ENCODE measurements at regions not wholly inside any gene's neighbourhood (a gene's known extent, or its start where the extent isn't known, plus 50 kb on each side); places are given as distances from the start of the nearest gene placed in this dataset.

DNA sequence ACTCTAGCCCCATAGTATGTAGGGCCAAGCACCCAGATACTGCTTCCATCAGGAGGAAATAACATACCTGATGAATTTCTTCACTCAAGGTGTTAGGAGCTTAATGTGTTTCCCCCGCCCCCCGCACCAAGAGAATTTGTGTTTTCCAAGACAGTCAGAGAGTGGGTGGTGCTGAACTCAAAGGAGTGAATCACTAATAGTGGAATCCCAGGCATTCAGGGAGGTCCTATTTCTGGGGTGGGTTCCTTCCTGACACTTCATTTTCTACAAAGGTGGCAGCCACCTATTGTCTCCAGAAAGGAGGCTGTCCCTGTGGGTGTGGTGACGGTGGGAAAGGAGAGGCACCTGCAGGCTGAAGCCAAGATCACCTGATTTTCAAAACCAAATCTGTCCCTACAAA, 50.8 kb upstream of the ELF5 start:
- H3K27ac Mint-ChIP-seq: no peak overlapping the region
- H3K36me3 Mint-ChIP-seq (ENCODE audit: low read depth): no peaks in the 10 kb centered on the region
- intact Hi-C loops (cut with micrococcal nuclease): no loop called here
- H3K4me1 Mint-ChIP-seq (ENCODE audit: low read depth): peaks cover 10% of the 10 kb centered on the region
- no peak overlapping the region for H3K4me3 Mint-ChIP-seq
- no peaks in the 10 kb centered on the region for H3K9me3 Mint-ChIP-seq
- H3K27me3 Mint-ChIP-seq: peaks cover 39% of the 10 kb centered on the region

DNA sequence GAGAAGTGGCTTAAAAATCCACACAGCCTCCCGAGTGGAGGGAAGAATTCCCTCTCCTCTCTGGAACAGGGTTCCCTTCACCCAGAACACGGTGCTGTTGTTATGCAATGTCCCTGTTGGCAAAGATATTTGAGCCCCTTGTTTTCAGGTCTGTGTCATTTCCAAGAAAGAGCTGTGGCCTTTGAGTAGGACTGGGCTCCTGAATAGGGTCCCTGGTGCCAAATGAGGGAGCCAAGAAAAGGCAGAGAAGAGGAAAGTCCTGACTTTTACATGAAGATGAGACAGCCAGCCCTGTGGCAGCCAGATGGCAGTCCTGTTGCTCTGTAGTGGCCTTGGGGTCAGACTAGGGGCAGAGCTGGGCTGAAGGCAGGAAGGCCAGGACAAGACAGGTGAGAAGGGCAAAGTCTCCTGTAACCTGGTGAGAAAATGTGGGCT, 51.2 kb upstream of the ELF5 start:
- Mint-ChIP-seq H3K36me3 (ENCODE audit: low read depth) (no peaks in the 10 kb centered on the region), H3K4me3 (no peak overlapping the region), H3K9me3 (no peaks in the 10 kb centered on the region), H3K27me3 (peaks cover 38% of the 10 kb centered on the region), H3K4me1 (ENCODE audit: low read depth) (peaks cover 10% of the 10 kb centered on the region), H3K27ac (no peak overlapping the region)
- intact Hi-C loops (cut with micrococcal nuclease): loop anchor here (5.0 kb wide), 1 partner anchor 327 kb away; no protein-coding TSS in a partner anchor

DNA sequence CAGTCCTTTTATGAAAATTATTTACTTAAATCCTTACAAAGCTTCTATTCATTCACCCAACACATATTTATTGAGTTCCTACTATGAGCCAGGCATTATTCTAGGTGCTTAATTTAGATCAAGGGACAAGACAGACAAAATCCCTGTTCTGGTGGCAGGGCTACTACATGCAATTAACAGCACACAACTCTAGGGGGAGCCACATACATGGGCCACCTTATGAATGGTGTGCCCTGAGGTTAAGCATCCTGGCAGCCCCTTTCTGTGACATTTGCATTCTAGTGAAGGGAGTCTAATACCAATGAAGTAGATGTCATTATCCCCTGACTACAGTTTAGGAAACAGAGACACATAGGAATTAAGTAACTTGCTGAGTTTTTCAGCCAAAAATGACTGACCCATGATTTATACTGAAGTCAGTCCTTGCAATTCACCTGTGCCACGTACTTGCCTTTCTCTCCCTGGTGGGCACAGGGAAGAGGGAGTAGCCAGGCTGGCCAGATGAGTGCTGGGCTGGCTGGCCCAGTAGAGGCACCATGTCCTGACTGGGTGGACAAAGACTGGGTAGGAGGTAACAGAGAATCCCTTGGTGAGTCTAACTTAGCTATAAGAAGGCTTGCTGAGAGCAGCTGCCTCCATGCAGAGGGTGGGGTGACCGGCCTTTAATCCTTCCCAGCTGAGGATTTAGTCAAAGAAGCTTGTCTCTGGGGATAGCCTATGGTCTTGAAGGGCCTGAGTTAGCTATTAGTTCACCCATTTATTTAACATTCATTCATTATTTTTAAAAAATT, 52.0 kb upstream of the ELF5 start:
- H3K36me3 Mint-ChIP-seq (ENCODE audit: low read depth): no peaks in the 10 kb centered on the region
- H3K27me3 Mint-ChIP-seq: peaks cover 44% of the 10 kb centered on the region
- peaks cover 14% of the 10 kb centered on the region for H3K4me1 Mint-ChIP-seq (ENCODE audit: low read depth)
- no peak overlapping the region for H3K4me3 Mint-ChIP-seq
- intact Hi-C loops (cut with micrococcal nuclease): loop anchor here (5.0 kb wide), 1 partner anchor 327 kb away; no protein-coding TSS in a partner anchor
- no peak overlapping the region for H3K27ac Mint-ChIP-seq
- H3K9me3 Mint-ChIP-seq: no peaks in the 10 kb centered on the region

DNA sequence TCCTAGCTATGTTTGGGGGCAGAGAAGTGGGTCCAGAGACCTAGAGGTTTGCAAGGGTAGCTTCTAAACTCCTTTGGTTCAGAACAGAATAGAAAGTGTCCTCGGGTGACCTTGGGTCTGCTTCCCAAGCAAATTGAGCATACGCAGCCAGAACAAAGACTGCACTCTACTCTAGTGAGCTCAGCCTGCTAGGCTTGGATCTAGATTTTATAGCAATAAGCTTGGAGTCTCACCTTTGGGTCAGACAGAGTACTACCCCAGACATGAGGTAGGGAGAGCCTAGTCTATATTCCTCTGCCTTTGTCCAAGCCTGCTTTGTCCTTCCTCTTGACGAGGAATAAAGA, 52.6 kb upstream of the ELF5 start:
- H3K36me3 Mint-ChIP-seq (ENCODE audit: low read depth): no peaks in the 10 kb centered on the region
- H3K4me3 Mint-ChIP-seq: no peak overlapping the region
- no peak overlapping the region for H3K27ac Mint-ChIP-seq
- peaks cover 45% of the 10 kb centered on the region for H3K27me3 Mint-ChIP-seq
- intact Hi-C loops (cut with micrococcal nuclease): loop anchor here (5.0 kb wide), 1 partner anchor 326 kb away; no protein-coding TSS in a partner anchor
- no peaks in the 10 kb centered on the region for H3K9me3 Mint-ChIP-seq
- H3K4me1 Mint-ChIP-seq (ENCODE audit: low read depth): peaks cover 19% of the 10 kb centered on the region

DNA sequence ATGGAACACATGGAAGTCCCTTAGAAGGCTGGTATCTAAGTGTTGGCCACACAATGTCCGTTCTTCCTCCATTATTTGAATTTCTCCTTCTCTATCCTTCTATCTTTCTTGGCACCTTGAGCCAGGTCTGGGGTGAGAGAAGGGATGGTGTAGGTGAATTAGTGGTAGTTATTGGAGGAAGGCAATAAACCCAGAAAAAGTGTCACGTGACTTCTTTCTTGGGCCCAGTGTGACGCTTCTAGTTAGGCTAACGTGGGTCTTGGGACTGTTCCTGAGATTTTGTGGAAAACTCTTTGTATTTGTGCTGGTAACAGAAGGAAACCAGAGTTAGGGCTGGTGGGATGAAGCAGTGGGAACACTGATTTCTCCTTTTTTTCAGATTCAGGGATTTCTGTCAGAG, 53.1 kb upstream of the ELF5 start:
- Mint-ChIP-seq H3K36me3 (ENCODE audit: low read depth) (no peaks in the 10 kb centered on the region), H3K4me3 (no peak overlapping the region), H3K27ac (no peak overlapping the region), H3K4me1 (ENCODE audit: low read depth) (peaks cover 19% of the 10 kb centered on the region), H3K27me3 (peaks cover 43% of the 10 kb centered on the region), H3K9me3 (no peaks in the 10 kb centered on the region)
- intact Hi-C loops (cut with micrococcal nuclease): loop anchor here (5.0 kb wide), 1 partner anchor 326 kb away; no protein-coding TSS in a partner anchor

DNA sequence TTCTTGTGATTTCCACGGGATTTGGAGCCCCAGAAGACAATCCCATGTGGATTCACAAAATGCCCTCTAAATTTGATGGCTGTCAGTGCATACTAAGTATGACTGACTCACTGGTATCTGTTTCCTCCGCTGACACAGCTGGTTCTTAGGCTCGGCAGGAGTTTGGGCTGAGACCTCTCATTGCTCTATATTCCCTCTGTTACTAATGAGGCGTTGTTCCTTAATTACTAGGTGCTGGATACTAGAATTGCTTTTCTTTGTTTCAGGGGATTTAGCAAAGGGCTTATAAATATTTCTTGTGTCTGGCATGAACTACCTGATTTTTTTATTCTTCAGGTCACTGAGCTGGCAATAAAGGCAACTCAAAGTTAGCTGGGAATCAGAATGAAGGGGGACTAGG, 53.2 kb upstream of the EHF start:
- no peaks in the 10 kb centered on the region for H3K9me3 Mint-ChIP-seq
- no peak overlapping the region for H3K27ac Mint-ChIP-seq
- intact Hi-C loops (cut with micrococcal nuclease): loop anchor here (5.0 kb wide), 1 partner anchor 325 kb away; no protein-coding TSS in a partner anchor
- peaks cover 35% of the 10 kb centered on the region for H3K27me3 Mint-ChIP-seq
- H3K4me1 Mint-ChIP-seq (ENCODE audit: low read depth): peaks cover 18% of the 10 kb centered on the region
- H3K4me3 Mint-ChIP-seq: no peak overlapping the region
- H3K36me3 Mint-ChIP-seq (ENCODE audit: low read depth): no peaks in the 10 kb centered on the region

DNA sequence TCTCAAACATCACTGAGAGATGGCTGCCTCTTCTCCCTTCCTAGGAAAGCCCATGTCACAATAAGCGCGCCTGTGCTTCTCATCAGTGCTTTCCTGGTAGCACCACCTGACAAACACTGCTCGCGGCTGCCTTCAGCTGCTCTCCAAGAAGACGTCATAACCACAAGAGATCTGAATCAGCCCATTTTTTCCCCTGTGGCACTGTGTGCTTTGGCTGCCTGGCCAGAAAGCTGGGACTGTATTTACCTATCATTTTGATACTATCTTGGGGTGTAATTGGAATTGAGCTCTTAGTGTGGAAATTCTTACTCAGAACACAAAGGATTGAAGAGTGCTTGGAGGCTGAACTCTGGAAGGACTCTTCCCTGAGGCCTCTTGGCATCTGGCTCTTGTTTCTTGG, 50.3 kb upstream of the EHF start:
- Mint-ChIP-seq H3K9me3 (no peaks in the 10 kb centered on the region), H3K4me3 (no peak overlapping the region), H3K27me3 (peaks cover 34% of the 10 kb centered on the region), H3K36me3 (ENCODE audit: low read depth) (no peaks in the 10 kb centered on the region), H3K27ac (no peak overlapping the region), H3K4me1 (ENCODE audit: low read depth) (peaks cover 9% of the 10 kb centered on the region)
- intact Hi-C loops (cut with micrococcal nuclease): no loop called here
